GM21786 (cell line): ENCODE measurements at regions not wholly inside any gene's neighbourhood (a gene's known extent, or its start where the extent isn't known, plus 50 kb on each side); places are given as distances from the start of the nearest gene placed in this dataset.
"Not testable (repeated sequence)": the region's sequence is repeated elsewhere in the genome, so short reads cannot be mapped to it uniquely, and the experiment has no call there.

Experiments used
- ATAC-seq: cut with Tn5 transposase; IDR thresholded peaks from one replicate; pipeline ENCODE4 v1.9.1; 2021; ENCODE audit not compliant: unreplicated experiment

GRCh38 chr10:10039595-10039994 is 978.1 kb upstream of the CELF2 start:
- no peak for ATAC-seq

DNA sequence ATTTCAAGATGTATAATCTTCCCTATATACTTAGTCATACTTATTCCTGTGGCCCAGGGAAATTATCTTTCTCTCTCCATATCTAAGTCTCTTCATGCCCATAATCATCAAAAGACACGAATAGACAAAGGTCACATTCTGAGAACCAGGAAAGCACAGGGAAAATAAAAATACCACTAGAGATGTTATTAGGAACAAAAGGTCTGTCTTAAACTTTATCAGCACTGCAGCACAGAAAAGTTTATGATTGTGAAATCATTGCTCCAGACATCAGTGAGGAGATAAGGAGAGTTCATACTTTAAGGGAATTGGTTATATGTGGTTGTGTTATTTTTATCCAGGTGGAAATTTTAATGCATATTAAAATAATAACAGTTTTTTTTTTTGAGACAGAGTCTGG is 974.6 kb upstream of the CELF2 start:
- ATAC-seq, result no peak

GRCh38 chr10:10044922-10045764 is 972.5 kb upstream of the CELF2 start:
- no peak for ATAC-seq

DNA sequence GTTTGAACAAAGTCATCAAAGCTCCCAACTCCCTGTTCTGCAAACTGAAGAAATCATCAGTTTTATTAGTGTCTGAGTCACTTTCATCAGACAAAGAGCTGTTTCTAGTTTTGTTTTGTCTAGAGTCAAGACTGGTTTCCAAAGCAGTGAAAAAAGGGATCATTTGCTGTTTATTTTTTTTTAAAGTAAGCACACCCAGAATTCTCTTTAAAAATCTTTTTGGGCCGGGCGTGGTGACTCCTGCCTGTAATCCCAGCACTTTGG is 972.0 kb upstream of the CELF2 start:
- ATAC-seq, result no peak

DNA sequence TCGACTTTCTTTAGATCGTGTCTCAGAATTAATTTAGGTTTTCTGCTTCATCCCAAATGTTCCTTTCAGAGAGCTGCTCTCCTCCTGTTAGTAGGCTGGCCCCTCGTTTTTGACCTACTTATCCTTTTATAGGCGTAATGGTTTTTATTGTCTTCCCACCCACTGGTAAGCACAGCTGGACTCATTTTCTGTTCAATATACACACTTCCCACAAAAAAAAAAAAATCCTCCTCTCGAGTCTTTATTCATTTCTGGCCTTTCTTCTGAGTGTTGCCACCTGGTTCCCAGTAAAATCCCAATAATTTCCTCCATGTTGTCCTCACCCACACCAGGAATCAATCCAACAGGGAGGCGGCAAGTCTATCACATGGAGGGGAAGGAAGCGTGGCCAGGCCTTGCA is 970.2 kb upstream of the CELF2 start:
- no peak for ATAC-seq

GRCh38 chr10:10053051-10053450 is 964.6 kb upstream of the CELF2 start:
- ATAC-seq, result no peak

DNA sequence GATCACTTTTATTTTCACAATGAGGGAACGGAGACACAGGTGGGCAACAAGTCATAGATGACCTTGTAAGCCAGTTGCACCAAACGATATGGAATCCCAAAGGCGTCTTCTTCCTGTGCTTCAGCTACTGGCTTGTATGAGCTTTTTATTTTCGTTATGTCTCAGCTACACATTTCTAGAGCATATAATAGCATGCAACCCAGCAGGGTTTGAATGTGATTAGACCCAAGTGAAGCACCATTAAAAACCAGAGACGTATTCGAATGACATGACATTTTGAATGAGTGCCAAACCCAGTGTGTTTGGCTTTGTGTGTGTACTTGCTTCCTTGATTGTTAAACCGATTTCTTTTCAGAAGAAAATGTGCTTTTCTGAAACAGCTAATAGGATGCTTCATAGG is 963.2 kb upstream of the CELF2 start:
- ATAC-seq, result no peak

DNA sequence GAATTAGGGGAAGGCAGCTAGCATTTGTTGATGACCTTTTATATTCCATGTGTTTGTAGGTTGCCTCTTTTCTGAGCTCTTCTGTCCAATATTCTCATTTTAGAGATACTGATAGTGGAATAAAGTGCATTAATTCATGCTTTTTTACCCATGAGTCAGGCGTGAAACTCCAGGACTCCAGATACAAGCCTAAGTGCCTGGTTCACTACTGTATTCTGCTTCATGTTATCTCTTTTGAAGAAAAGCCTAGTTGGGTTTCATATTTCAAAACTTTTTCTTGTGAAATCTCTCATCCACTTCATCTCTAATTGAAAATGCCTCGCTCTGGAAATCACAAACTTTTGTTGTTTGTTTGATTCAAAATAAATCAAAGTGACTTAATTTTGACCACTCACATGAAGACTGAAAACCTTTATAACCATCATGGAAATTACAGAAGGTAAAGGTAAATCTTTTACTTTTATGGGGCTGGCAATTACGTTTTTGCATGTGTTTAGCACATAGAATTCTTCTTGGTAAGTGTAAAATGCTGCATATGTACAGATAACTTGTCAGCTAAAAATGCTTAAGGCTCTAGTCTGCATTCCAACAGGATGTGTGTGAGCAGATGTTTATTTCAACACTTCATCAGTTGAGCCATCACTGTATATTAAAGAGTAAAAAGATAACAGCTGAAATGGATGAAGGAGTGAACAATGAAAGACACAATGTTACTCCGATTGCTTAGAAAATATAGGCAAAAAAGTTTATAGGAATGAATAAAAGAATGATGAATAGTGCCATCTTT is 961.8 kb upstream of the CELF2 start:
- ATAC-seq, result no peak

DNA sequence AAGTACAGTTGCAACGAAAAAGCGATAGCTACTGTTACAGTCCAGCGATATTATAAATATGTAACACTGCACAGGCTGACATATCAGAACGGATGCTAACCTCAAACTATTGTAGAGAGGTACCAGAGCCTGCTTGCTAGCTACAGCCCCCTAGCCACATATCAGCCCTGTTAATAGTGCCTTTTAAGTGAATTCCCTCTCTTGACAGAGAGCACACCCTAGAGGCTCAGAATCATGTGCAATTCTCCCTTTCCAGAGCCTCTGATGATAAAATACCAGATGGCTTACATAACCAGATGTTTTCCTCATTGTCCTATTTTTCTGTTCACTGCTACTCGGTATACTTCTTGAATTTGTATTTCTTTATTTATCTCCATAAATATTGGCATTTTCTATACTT is 960.7 kb upstream of the CELF2 start:
- ATAC-seq, result no peak

DNA sequence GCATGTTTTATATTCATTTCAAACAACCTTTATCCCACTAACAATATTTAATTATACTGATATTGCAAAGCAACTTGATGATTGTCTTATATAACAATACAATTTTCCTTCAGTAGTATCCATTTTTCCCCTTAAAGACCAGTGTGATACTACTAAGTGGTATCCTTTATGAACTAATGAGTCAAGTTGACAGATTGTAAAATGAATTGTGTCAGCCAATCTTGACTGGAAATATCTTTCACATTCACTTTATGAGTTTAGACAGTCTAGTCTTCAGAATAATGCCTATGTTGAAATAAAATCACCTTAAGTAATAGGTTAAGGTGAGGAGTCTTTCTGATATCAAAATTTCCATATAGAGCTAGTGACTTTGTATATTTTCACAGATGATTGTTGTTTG is 950.0 kb upstream of the CELF2 start:
- ATAC-seq, result no peak

- ATAC-seq, result not testable (repeated sequence)
Observed at GRCh38 chr10:10074847-10075246, 942.8 kb upstream of the CELF2 start.

DNA sequence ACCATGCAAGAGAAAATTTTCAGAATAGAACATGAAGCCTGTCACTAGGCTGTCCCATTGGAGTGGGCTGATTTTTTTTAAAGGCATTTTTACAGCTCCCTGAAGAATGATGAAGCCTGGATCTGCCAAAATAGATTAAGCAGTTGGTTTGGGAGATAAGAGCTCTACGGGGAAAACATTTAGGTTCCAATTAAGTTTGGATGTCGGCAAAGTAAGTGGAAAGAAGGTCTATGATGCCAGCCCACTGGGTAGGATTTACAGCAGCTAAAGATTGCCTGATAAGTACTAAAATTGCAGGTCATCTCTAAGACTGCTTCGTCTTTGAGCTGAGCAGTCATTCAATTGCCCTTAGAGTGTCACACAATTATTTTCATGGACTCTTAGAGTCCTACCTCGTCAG is 939.2 kb upstream of the CELF2 start:
- no peak for ATAC-seq

GRCh38 chr10:10092581-10092980 is 925.1 kb upstream of the CELF2 start:
- no peak for ATAC-seq

GRCh38 chr10:10093021-10093420 is 924.7 kb upstream of the CELF2 start:
- ATAC-seq, result no peak

DNA sequence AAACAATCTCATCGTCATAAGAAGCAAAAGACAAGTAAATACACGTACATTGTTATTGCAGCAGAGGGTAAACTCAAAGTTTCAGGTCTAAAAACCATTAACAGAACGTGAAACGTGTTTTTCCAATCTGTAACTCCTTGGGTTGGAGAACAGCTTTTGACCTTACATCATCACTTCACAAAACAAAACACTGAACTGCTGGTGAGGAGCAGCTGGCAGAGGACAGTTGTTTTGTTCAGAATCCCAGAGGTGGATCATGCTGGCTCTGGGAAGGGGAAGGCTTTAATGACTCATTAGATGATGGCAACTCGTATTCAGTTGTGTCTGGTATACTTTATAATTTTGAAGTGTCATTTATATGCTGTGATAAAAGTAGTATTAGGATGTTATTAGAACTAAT is 923.0 kb upstream of the CELF2 start:
- no peak for ATAC-seq

DNA sequence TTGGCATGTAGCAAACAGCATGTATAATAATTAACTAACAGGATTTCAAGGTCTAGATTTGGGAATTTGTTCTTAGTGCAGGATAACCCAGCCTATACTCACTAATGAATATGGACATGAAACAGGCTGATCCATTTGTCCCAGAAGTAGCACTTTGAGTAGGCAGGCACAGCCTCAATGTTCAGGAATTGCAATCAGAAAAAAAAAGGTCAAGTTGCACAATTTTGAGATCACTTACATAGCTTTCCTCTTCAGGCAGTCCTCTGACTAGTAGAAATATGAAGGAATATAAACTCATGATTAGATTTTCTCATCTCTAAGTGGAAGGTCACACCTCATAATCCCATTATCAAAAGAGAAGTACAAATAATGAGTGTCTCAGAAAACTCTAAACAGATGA is 921.4 kb upstream of the CELF2 start:
- ATAC-seq, result no peak

DNA sequence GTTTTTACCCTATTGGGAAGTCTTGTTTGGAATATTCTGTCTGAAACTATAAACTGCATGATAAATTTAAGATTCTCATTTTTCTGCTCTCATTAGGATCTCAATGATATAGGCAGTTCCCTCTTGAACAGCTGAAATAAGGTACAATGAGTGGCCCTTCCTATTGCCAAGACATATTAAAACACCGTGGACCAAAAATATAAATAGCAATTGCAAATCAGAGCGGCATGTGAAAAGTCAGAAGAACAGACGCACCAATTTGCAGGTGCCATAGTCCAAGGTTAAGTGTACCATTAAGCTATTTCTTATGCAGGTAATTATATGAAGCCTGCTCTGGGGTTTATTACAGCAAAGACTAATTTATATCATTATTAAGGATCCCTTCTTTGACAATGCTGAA is 920.8 kb upstream of the CELF2 start:
- ATAC-seq, result no peak

DNA sequence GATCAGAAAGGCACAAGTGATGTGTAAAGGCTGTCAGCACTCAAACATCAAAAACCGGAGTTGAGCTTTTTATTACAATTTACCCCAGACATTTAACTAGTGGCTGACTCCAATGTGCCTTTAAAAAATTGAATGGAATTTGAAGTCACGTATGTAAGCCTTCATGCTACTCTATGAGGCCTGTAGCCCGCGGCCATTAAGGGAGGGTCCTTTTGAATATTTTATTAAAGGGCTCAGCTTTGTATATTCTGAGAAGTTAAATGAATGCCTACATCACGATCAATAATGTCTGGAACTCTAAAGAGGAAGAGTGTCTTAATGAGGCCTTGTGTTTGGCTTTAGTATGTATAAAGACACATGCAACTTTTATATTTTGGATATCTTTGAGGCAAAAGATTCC is 916.6 kb upstream of the CELF2 start:
- no peak for ATAC-seq

DNA sequence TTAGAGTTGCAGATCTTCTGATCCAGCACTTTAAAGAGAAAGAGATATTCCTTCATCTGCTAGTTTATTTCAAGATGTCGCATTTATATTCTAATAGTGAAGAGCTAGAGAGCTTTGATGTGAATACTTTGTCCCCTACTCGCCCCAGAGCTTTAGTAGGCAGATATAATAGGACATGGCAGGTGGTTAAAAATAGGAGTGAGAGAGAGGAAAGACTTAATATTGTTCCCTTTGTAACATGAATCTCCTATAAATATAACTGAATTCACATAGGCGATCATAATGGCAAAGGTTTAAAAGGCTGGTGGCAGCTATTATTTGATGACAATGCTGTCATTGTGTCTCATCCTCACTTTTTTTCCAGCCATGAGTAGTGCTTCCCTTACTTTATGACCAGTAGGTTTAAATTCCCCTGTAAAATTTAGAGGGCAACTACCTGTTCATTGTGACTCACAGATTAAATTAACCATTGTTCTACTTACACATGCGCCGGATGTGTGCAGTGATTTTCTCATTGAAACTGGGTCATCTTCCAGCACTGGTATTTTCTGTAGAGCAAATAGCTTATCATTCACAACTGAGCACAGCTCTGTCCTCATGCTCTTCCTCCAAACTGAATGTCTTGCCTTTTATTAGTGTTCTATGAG is 906.7 kb upstream of the CELF2 start:
- ATAC-seq, result no peak

DNA sequence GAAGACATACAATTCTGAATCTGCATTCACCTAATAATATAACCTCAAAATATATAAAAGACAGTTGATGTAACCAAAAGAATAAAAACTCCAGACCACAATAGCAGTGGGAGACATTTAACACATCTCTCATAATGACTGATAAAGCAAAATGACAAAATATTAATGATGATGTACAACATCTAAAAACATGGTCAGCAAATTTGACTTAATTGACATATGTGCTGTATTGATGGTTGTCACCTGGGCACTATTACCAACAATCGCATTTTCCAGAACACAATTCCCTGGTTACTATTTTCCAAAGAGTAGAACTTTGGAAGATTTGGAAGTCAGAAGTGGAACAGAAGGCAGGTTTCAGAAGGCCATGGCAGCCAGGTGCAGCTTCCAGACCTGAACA is 899.5 kb upstream of the CELF2 start:
- ATAC-seq, result no peak

- ATAC-seq, result no peak
Observed at GRCh38 chr10:10120671-10121070, 897.0 kb upstream of the CELF2 start.

DNA sequence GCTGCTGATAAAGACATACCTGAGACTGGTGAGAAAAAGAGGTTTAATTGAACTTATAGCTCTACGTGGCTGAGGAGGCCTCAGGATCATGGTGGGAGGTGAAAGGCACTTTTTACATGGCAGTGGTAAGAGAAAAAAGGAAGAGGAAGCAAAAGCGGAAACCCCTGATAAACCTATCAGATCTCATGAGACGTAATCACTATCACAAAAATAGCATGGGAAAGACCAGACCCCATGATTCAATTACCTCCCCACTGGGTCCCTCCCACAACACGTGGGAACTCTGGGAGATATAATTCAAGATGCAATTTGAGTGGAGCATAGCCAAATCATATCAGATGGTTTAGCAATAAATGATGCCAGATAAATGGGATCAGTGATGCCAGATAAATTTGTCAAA is 892.0 kb upstream of the CELF2 start:
- no peak for ATAC-seq
